HK-2 (cell line): ENCODE measurements at regions not wholly inside any gene's neighbourhood (a gene's known extent, or its start where the extent isn't known, plus 50 kb on each side); places are given as distances from the start of the nearest gene placed in this dataset.
"Not testable (repeated sequence)": the region's sequence is repeated elsewhere in the genome, so short reads cannot be mapped to it uniquely, and the experiment has no call there.

Experiments used
- DNase-seq: peaks from one replicate; pipeline ENCODE4 v3.0.0-alpha.2; 2018; ENCODE audit not compliant: unreplicated experiment

DNA sequence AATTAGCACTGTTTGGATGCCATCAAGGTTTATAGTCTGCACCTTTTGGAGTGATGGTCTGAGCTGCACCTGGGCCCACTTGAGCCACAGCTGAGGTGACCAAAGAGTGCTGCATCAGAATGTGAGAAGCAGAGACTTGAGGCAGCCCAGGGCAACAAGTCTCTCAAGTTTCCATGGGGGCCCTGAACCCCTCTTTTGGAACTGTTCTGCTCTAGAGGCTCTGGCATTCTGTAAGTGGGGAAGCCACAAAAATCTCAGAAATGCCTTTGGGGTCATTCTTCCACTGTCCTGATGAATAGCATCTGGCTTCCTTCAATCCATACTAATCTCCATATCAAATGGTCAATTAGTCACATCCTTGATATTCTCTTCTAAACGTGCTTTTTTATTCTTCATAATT is 298.4 kb upstream of the MAOA start:
- no peak for DNase-seq

DNA sequence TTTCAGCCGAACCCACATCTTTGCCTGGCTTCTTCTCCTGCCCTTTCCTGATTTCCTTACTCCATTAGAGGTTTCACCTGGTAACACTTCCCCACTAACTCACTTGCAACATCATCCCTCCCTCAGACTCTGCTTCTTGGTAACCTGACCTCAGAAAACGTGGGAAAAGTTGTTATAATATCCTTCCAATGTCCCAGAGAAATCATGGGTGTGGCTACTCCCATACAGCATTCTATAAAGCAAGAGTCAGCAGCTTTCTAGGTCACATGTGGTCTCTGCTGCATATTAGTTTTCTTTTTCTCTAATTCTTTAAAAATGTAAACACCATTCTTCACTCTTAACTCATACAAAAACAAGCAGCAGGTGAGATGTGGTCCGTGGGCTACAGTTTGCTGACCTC is 283.1 kb upstream of the MAOA start:
- no peak for DNase-seq

DNA sequence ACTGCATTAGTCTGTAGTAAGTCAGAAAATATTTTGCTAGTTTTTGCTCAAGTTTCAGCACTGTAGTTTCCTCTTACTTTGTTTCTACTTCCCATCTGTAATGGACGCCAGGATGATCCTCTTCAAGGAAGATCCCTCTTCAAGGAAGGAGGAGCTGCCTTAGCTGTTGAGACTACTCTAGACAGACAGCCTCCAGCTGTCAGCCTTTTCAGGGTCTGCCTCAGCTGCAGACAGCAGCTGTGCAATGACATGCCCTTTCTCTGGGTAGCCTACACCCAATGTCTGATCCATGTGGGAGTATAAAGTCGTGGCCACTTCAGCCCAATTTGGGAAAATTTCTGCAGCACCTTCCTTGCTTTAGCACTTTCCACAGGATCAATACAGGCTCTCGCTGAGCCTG is 281.0 kb upstream of the MAOA start:
- DNase-seq: no peak

DNA sequence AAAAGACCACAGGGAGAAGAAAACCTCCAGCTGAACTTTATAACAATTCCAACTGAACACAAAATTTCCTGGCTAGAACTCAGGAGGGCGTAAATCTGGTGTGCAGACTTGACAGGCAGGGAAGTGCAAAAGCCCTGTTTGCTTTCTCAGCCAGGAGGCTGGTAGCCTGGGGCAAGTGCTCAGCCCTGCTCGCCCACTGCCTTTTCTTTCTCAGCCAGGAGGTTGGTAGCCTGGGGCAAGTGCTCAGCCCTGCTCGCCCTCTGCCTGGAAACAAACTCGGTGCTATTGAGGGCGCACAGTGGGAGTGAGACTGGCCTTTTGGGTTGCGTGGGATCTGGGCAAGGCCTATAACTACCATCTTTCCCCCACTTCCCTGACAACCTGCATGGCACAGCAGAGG is 275.4 kb upstream of the MAOA start:
- no peak for DNase-seq

- no peak for DNase-seq
Measured at GRCh38 chrX:43386875-43387274, 269.2 kb upstream of the MAOA start.

DNA sequence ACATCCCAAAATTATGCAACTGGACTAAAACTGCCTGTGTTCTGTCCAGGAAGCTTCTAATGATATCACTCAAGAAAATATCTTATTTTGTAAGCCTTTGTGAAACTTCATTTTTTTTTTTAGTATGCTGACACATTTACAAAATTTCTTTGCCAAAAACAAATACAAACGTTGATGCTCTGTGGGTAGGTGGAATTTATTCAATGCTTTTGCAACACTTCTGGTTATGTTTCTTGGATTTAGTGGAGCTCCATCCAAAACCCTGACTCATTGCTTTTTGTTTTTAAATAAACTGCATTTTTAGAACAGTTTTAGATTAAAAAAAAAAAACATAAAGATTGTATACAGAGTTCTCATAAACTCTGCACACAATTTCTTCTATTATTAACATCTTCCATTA is 250.9 kb upstream of the MAOA start:
- no peak for DNase-seq

GRCh38 chrX:43423876-43424275 is 232.2 kb upstream of the MAOA start:
- no peak for DNase-seq

DNA sequence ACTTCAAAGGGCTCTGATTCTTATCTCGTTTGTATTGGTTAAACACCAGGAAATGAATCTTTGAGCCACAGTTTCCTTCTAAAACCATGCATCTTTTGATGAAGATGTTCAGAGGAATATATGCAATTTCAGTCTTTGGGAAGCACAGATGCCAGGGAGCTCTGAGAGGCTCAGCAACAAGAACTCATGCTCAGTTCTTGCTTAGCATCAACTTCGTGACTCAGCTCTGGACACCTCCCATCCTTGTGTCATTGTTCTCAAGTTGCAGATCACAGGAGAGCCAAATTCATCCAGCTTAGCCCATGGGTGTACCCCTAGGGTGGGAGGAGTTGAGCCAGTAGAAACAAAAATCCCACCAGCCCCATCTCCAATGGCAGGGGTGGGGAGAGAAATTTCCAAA is 219.6 kb upstream of the MAOA start:
- no peak for DNase-seq

- DNase-seq: no peak
Measured at GRCh38 chrX:43446752-43447151, 209.3 kb upstream of the MAOA start.

DNA sequence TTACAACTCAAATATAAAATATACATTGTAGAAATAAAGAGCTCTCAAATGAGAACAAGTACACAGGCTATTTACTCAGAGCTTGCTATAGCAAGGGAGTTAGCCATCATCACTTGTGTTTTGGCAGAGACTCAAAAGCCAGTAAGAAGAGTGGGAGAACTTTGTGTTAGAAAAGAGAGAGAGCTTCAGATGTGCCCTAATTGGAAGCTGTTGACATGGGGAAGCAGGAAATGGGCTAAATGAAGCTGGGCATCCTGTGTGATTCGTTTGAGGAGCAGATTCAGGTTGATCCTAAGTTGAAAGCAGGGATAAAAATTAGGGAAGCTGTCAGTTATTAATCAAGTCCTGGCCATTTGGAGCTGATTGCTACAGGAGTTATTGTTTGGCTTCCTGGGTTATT is 207.4 kb upstream of the MAOA start:
- DNase-seq: no peak

GRCh38 chrX:43450355-43450754 is 205.7 kb upstream of the MAOA start:
- DNase-seq: no peak

DNA sequence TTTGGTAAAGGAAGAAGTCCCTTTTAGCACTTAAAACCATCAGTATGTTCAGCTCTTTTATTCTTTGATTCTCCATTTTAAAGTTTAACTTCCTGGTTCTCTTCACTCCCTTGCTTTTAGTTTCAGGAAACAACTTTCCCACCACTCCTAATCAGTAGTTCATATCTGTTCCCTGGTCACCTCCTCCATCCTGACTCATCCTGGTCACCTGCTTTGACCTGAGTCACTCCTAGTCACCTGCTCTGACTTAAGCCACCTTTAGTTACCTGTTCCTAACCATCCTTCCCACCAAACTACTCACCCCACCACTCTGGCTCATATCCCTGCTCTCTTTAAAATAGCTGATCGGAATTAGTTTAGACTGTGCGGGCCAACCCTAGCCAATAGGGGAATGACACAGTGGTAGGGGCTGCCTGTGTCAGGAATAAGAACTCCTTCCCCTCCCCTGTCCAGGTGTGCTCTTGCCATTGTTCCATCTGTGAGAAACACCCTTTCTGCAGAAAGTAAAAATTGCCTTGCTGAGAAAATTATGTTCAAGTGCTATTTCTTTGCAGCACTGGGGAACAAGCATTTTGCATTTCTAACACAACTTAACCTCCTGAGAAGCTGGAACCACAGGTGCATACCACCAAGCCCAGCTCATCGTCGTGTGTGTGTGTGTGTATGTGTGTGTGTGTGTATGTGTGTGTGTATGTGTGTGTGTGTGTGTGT is 204.0 kb upstream of the MAOA start:
- not testable (repeated sequence) for DNase-seq

GRCh38 chrX:43456063-43456462 is 200.0 kb upstream of the MAOA start:
- DNase-seq: no peak

GRCh38 chrX:43456906-43457305 is 199.2 kb upstream of the MAOA start:
- no peak for DNase-seq

- no peak for DNase-seq
Measured at GRCh38 chrX:43467608-43468234, 188.4 kb upstream of the MAOA start.

- DNase-seq: no peak
Measured at GRCh38 chrX:43469391-43470054, 186.6 kb upstream of the MAOA start.

DNA sequence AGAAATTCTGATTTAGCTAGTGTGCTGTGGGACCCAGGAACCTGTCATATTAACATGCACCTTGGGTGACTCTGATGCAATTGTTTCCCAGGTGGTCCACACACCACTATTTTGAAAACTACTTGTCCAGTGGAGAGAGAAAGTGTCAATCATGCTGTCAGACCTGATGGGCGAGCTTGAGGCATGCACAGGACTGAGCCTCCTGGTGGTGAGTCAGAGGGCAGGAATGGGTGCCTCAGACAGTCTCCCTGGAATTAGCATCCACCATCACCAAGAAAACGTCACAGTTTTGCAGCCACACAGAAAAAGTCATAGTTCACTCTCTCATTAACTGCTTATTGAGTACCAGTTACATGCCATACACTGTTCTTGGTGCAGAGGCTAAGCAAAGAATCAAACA is 181.8 kb upstream of the MAOA start:
- DNase-seq: peak; percentile 11

DNA sequence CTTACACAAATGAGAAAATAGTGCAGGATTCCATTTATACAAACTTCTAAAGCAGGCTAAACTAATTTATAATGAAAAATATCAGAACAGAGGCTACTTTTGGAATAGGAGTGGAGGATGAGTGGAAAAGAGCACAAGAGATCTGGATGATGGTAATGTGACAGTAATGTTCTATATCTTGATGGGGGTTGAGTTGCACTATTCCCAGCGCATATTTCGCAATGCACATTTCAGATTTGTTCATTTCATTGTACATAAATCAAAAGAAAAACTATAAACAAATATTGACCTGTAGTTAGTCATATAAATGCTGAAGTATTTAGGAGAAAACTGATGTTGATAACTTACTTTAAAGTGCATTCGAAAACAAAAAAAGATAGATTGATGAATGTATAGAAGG is 177.0 kb upstream of the MAOA start:
- no peak for DNase-seq

GRCh38 chrX:43479850-43480249 is 176.2 kb upstream of the MAOA start:
- no peak for DNase-seq

- DNase-seq: no peak
Measured at GRCh38 chrX:43481576-43481975, 174.5 kb upstream of the MAOA start.

DNA sequence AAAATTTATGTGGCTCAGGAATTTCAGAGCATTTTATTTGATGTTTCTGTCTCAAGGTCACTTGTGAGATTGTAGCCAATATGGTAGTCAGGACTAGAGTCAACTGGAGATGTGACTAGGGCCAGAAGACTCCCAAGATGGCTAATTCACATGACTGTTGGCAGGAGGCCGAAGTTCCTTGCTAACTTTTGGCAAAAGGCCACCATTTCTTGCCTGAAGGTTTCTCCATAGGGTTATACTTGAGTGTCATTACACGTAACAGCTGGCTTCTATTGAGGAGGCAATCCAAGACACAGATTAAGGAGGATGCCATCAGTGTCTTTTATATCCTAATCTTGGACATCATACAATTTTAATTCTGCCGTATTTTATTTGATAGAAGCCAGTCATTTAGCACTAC is 162.3 kb upstream of the MAOA start:
- no peak for DNase-seq

GRCh38 chrX:43500246-43500645 is 155.9 kb upstream of the MAOA start:
- DNase-seq: no peak

DNA sequence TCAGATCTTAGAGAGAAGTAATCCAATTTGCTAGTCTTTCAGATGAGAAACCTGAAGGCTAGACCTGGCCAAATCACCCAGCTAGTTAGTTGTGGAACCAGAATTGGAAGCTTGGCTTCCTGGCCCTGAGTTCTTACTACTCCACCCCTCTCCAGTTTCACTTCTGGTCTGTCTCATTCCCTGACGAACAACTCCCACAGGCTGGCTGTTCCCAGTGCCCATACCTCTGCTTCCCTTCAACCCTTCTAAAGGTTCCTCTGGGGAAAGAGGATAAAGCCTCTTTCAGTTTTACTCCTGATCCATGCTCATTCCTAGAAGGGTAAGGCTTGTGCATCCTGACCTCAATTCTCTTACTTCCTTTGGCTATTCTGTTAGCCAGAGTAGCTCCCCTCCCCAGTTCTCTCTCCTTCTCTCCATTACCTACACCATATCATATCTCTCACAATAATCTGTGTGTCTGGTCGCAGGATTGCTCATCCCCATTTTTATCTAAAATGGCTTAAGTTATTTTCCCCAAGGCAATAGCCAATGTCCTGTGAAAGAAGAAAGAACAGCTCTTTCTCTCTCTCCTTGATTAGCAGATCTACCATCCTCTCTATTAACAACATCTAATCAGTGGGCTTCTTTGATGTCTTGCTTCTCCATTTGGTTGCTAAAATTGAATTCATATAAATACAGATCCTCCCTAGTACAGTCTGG is 155.0 kb upstream of the MAOA start:
- DNase-seq: no peak
